Activated CD8-positive, alpha-beta memory T cell treated with anti-CD3 and anti-CD28 coated beads for 24 hours (primary cell): ENCODE measurements at regions not wholly inside any gene's neighbourhood (a gene's known extent, or its start where the extent isn't known, plus 50 kb on each side); places are given as distances from the start of the nearest gene placed in this dataset.

Experiments
- DNase-seq: peaks from one replicate; pipeline ENCODE4 v3.0.0-alpha.2; 2020

DNA sequence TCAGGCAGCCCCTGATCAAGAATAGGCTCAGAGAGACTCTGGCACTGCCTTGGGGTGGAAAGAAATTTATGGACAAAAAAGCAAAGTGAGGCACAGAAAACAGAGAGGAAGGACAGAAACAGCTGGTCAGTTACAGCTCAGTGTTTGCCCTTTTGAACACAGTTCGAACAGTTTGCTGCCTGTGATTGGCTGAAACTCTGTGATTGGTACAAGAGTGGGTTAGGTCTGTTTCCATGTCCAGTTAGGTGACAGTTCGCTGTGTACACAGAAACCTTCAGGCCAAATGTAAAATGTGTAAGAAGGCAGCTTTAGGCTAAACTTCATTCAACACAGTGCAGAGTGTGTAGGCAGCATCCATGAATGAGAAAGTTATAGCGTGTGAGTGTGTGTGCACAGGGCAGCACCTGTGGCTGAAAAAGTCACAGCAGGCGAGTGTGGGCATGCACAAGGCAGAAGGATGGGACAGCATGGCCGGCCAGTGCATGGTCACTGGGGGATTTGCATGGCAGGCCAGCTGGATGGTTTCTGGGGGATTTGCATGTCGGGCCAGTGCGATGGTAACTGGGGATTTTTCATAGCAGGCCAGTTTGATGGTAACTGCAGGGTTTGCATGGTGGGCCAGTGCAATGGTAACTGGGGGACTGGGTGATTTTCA lies 75.4 kb upstream of the FRMD1 start:
- peak; percentile 28 for DNase-seq

DNA sequence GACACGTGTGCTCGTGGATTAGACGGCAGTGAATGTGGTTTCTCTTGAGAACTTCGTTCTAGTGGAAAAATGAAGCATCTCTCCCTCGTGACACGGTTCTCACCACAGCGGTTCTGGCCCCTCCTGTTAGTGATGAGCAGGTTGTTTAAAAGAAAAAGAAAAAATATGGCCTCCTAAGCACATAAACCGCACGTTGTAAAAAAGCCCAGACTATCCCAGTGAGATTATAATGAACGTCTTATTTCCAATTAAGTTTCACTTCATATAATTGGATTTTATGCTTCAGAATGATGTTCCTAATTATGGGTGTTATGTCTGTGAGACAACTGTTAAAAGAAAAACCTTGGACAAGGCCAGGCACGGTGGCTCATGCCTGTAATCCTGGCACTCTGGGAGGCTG lies 74.5 kb upstream of the FRMD1 start:
- DNase-seq: peak; percentile 3

GRCh38 chr6:168152980-168153379 lies 74.0 kb upstream of the FRMD1 start:
- peak; percentile 32 for DNase-seq

- peak; percentile 21 for DNase-seq
These were observed 73.4 kb upstream of the FRMD1 start for GRCh38 chr6:168152306-168152963.

DNA sequence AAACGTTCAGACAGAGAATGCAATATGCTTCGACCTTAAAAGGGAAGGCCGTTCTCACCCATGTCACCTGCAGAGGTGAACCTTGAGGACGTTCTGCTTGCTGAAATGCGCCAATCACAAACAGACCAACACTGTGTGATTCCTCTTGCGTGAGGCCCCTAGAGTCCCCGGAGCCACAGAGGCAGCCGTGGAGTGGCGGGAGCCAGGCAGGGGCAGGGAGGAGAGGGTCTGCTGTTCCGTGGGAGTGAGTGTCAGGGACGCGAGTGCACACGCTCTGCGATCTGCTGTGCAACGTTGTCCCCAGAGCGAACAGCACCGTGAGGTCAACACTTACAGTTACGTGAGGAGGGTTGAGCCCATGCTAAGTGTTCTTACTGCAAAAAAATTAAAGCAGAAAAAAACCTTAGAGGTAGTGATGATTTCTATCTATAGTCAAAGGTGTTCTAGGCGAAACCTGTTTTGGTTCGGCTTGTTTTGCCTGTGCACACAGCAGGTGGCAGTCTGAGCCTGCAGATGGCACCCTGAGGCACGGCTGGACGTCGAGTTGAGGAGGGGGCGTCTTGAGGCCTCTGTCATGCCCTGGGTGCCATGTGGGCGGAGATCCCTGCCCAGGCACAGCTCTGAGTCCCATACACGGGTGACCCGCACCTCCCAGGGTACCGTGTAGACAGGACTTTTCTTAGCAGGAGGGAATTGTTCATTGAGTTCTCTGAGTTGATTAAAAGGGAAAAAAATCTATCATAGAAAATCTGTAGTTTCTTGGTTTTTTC lies 71.7 kb upstream of the FRMD1 start:
- DNase-seq: peak; percentile 24

DNA sequence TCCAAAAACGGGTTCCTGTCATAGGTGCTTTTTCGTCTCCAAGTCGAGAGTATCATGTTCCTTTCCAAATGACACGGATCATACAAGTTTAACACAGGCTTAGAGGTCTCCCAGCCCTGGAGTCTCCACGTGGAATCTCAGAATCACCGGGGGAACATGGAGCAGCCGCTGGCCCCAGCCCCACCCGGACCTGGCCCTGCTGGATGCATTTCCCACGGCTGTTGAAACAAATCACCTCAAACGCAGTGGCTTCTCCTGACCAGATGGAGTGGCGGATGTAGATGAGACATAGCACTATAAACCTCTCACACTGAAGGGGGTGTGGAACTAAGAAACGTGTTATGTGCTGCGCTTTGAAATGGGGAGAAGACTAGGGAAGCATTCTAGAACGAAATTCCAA lies 70.0 kb upstream of the FRMD1 start:
- DNase-seq: peak; percentile 21

DNA sequence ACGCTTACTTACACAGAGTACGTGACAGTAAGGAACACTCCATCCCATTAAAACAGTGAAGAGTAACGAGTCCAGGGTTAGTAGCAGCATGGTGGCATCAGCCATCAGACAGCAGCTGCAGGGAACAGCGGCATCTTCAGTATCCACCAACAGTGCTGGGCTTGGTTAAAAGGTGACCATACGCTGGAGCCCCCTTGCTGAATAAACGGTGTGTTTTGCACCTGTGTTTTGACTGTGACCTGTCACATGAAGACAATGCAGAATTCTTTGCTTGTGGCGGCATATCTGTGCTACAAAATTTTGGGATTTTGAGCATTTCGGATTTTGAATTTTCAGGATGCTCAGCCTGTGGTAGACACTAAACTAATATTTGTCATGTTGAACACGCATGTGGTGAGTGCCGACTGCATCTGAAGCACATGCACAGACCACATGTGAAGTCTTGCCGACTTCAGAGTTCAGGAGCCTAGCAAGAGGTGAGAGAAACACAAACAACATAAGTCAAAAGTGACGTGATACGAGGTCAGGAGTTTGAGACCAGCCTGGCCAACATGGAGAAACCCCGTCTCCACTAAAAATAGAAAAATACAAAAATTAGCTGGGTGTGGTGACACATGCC lies 69.3 kb upstream of the FRMD1 start:
- peak; percentile 21 for DNase-seq

GRCh38 chr6:168147205-168147738 lies 68.3 kb upstream of the FRMD1 start:
- peak; percentile 1 for DNase-seq

- DNase-seq: peak; percentile 19
These were observed 67.0 kb upstream of the FRMD1 start for GRCh38 chr6:168145747-168146596.

DNA sequence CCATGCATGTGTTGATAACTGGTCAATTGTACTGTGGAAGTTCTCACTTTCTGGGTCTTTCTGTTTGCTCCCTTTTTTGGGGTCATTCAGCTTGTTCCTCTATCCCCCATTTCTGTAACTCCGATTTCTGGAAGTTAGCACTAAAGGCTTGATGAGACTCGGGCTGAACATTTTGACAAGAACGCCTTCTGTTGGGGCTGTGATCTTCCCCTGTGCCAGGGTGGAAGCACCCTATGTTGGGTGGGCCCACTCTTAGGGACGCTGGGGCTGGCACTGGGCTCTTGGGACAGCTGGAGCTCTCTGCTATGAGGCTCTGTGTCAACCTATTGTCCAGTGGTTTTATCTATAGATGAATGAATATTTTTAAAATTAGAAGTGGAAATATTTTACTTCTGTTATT lies 60.1 kb upstream of the FRMD1 start:
- peak; percentile 13 for DNase-seq

DNA sequence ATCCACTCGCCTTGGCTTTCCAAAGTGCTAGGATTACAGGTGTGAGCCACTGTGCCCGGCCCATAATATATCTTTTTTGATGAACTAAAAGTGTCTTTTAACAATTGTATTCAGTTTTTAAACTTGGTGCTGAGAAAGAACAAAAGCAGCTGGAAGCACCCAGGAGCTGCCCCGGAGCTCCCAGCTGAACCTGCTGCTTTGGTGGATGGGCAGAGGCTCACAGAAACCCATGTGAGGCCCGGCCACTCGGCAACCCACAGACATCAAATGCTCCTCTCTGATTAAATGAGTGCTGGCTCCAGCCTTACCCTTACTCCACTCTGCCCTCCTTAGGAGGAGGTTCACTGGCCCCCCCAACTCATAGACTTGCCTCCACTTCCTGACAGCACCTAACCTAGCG lies 59.4 kb upstream of the FRMD1 start:
- DNase-seq: peak; percentile 13

GRCh38 chr6:168137024-168137423 lies 58.0 kb upstream of the FRMD1 start:
- peak; percentile 4 for DNase-seq

DNA sequence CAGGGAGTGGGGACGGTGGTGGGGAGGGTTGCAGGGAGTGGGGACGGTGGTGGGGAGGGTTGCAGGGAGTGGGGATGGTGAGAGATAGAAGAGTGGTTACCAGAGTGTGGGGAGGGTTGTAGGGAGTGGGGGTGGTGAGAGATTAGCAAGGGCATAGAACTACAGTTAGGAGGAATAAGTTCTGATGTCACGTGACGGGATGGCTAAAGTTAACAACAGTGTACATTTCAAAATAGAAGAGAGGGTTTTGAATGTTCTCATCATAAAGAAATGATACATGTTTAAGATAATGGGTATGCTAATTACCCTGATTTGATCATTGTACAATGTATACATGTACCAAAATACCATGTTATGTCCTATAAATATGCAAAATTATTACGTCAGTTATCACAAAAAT lies 57.6 kb upstream of the FRMD1 start:
- DNase-seq: no peak

DNA sequence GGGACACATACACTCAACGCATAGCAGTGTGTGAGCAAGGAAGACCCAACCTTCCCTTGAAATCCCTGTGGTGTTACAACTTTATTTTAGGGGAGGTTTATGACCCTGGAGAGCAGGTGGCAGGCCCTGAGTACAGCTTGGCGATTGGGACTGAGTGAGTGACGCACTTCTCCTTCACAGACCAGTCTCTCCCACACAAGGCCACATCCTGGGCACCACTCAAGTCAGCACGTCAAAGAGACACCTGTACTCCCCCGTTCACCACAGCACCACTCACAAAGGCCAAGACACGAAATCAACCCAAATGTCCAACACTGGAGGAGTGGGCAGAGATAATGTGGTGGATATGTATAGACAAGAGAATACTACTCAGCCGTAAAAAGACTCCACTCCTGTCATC lies 57.0 kb upstream of the FRMD1 start:
- peak; percentile 28 for DNase-seq

DNA sequence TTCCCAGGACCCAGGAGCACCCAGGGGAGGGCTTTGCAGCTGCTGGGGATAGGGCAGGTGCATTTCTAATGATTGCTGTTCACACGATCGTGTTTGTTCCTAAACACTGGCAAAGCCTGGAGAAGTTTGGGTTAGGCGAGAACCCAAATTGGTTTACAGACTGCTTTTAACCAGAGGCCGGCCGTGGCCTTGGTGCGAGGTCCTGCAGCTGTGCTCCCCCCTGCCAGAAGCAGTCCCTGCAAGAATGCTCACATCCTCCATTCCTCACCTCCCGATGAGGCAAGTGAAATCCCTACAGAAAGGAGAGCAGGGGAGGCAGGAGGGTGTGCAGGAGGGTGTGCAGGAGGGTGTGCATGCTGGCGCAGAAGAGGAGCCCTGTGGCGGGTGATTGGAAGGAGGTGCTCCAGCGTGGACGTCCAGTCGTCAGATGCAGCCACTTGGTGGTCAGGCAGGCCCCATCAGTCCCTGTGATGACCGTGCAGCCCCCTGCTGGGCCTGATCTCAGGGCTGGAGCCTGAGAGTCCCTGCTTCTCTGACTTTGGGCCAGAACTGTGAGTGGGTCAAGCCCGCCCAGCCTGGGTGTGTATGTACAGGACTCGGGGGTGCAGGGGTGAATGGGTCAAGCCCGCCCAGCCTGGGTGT lies 55.7 kb upstream of the FRMD1 start:
- peak; percentile 28 for DNase-seq

GRCh38 chr6:168133687-168134559 lies 54.9 kb upstream of the FRMD1 start:
- peak; percentile 49 for DNase-seq

DNA sequence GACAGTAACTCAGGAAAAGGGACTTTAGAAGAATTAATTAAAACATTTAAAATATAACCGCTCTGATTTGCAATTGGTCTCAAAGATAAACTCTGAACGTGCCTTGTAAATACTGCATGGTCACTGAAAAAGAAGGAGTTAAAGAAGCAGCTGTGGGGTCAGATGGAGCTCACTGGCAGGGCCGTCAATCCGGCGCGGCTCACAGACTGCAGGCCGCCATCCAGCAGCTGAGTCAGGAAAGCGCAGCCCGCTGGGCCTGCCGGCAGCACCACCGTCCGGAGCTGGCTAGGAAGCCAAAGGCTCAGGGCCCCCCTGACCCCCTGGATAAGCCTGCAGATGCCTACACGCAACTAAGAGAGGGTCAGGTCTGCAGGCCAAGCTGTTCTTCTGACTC lies 54.2 kb upstream of the FRMD1 start:
- DNase-seq: peak; percentile 33

DNA sequence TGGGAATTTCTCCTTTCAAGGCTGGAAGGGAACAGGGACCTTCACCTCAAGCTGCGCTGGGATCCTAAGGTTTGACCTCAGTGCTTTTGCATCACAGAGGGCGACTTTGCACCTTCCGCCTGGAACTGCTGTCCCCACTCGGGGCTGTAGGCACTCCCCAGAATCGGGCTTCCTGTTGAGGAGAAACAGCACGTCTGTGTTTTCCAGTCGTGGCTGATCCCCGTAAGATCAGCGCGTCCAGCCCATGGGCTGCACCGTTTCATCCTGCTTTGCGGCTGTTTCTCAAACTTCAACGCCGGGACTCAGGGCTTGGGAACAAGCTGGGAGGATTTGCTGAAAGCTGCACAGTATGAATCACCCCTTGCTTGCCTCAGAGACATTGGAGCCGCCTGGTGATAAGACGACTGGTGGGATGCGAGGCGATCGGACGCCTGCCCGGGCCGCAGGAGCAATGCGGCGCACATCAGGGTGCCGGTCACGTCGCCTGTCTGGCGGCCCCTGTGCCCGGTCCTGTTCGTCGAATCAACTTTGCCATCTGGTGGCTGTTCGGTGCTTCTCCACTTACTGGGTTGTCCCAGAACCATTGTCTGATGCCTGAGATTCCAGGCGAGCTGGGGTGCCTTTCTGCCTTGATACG lies 53.6 kb upstream of the FRMD1 start:
- DNase-seq: peak; percentile 51

- DNase-seq: peak; percentile 19
These were observed 52.7 kb upstream of the FRMD1 start for GRCh38 chr6:168131464-168132415.
